ENCODE measurements at regions not wholly inside any gene's neighbourhood (a gene's known extent, or its start where the extent isn't known, plus 50 kb on each side); places are given as distances from the start of the nearest gene placed in this dataset.

GRCh38 chr2:120446236-120447126 is 100.5 kb downstream of the INHBB start:
- ATAC-seq (no peak), DNase-seq (no peak)
- intact Hi-C loops (cut with DNase I) = no loop called here

GRCh38 chr2:120447127-120447785 is 101.3 kb downstream of the INHBB start:
- intact Hi-C loops (cut with DNase I) = no loop called here
- TF ChIP-seq CTCF (IDR thresholded peaks at IDR 0.05) (no peak), POLR2A (IDR thresholded peaks at IDR 0.05) (no peak)
- Histone ChIP-seq H3K4me3 (no peak overlapping the region), H3K4me1 (peaks cover 0 to 6% (median 3%) of the 10 kb centered on the region in 4 donors), H3K9me3 (no peaks in the 10 kb centered on the region), H3K36me3 (no peaks in the 10 kb centered on the region), H3K27ac (no peak overlapping the region), H3K27me3 (no peaks in the 10 kb centered on the region)
- DNase-seq (no peak), ATAC-seq (no peak)
- WGBS (ENCODE audit: insufficient coverage, low coverage, low lambda C conversion rate, missing lambda C conversion rate) = 88% methylated on average over 1 of the region's 8 CpGs

More at GRCh38 chr2:120446236-120447126, 100.5 kb downstream of the INHBB start:
- no peaks in the 10 kb centered on the region for H3K36me3 ChIP-seq
- no peaks in the 10 kb centered on the region for H3K9me3 ChIP-seq
- H3K4me3 ChIP-seq = no peak overlapping the region
- H3K4me1 ChIP-seq = peaks cover 0 to 11% (median 5%) of the 10 kb centered on the region in 4 donors
- no peak overlapping the region for H3K27ac ChIP-seq
- TF ChIP-seq CTCF (IDR thresholded peaks at IDR 0.05) = no peak
- TF ChIP-seq POLR2A (IDR thresholded peaks at IDR 0.05) = no peak
- 87% methylated on average over 9 of the region's 14 CpGs for WGBS (ENCODE audit: insufficient coverage, low coverage, low lambda C conversion rate, missing lambda C conversion rate)
- H3K27me3 ChIP-seq = no peaks in the 10 kb centered on the region

GRCh38 chr2:120448436-120448835 is 102.5 kb downstream of the INHBB start:
- H3K36me3 ChIP-seq = no peaks in the 10 kb centered on the region
- ATAC-seq (no peak), DNase-seq (no peak)
- H3K27me3 ChIP-seq = no peaks in the 10 kb centered on the region
- no peaks in the 10 kb centered on the region for H3K9me3 ChIP-seq
- TF ChIP-seq CTCF (IDR thresholded peaks at IDR 0.05) (no peak), POLR2A (IDR thresholded peaks at IDR 0.05) (no peak)
- WGBS (ENCODE audit: insufficient coverage, low coverage, low lambda C conversion rate, missing lambda C conversion rate) = 67% methylated on average over 6 of the region's 6 CpGs
- H3K4me1 ChIP-seq = no peaks in the 10 kb centered on the region
- H3K27ac ChIP-seq = no peak overlapping the region
- H3K4me3 ChIP-seq = no peak overlapping the region
- intact Hi-C loops (cut with DNase I) = no loop called here

- TF ChIP-seq POLR2A (IDR thresholded peaks at IDR 0.05) (no peak), CTCF (IDR thresholded peaks at IDR 0.05) (no peak)
- H3K4me1 ChIP-seq = no peaks in the 10 kb centered on the region
- no peak overlapping the region for H3K4me3 ChIP-seq
- WGBS (ENCODE audit: insufficient coverage, low coverage, low lambda C conversion rate, missing lambda C conversion rate) = 79% methylated on average over 6 of the region's 15 CpGs
- intact Hi-C loops (cut with DNase I) = no loop called here
- H3K27ac ChIP-seq = no peak overlapping the region
- ATAC-seq (no peak), DNase-seq (no peak)
- H3K27me3 ChIP-seq = no peaks in the 10 kb centered on the region
- no peaks in the 10 kb centered on the region for H3K9me3 ChIP-seq
- no peaks in the 10 kb centered on the region for H3K36me3 ChIP-seq
These were observed 103.2 kb downstream of the INHBB start for GRCh38 chr2:120448961-120449810.
